C4-2B (cell line): ENCODE measurements at regions not wholly inside any gene's neighbourhood (a gene's known extent, or its start where the extent isn't known, plus 50 kb on each side); places are given as distances from the start of the nearest gene placed in this dataset.

Experiments
- H3K27ac ChIP-seq: fragments of 450-650 bp; 2 replicates; pipeline ENCODE4 v1.5.1; 2017
- CTCF ChIP-seq: fragments of 450-650 bp; conservative IDR thresholded peaks from 2 replicates; pipeline ENCODE4 v1.5.1; 2017; ENCODE audit warnings: mild to moderate bottlenecking
- ZFX ChIP-seq: fragments of 450-650 bp; IDR thresholded peaks from 2 replicates; pipeline ENCODE4 v1.6.1; 2017

- TF ChIP-seq ZFX (no peak), CTCF (no peak)
Observed at GRCh38 chr1:178020968-178021640, 51.2 kb upstream of the SEC16B start.

GRCh38 chr1:178021950-178022349 is 52.1 kb upstream of the SEC16B start:
- H3K27ac ChIP-seq = no peak overlapping the region
- no peak for TF ChIP-seq CTCF
- no peak for TF ChIP-seq ZFX

More at GRCh38 chr1:178020968-178021640, 51.2 kb upstream of the SEC16B start:
- H3K27ac ChIP-seq = no peak overlapping the region

- TF ChIP-seq ZFX (no peak), CTCF (no peak)
Observed at GRCh38 chr1:178023181-178023618, 53.3 kb upstream of the SEC16B start.

GRCh38 chr1:178024504-178024903 is 54.6 kb upstream of the SEC16B start:
- H3K27ac ChIP-seq = no peak overlapping the region
- no peak for TF ChIP-seq CTCF
- no peak for TF ChIP-seq ZFX

More at GRCh38 chr1:178023181-178023618, 53.3 kb upstream of the SEC16B start:
- no peak overlapping the region for H3K27ac ChIP-seq

GRCh38 chr1:178025613-178026356 is 55.9 kb upstream of the SEC16B start:
- TF ChIP-seq CTCF (no peak), ZFX (no peak)
- H3K27ac ChIP-seq = no peak overlapping the region

- no peak overlapping the region for H3K27ac ChIP-seq
- no peak for TF ChIP-seq ZFX
- no peak for TF ChIP-seq CTCF
Observed at GRCh38 chr1:178028841-178029481, 59.1 kb upstream of the SEC16B start.

GRCh38 chr1:178030467-178030866 is 60.6 kb upstream of the SEC16B start:
- H3K27ac ChIP-seq = no peak overlapping the region
- TF ChIP-seq CTCF (no peak), ZFX (no peak)
